ENCODE measurements at regions not wholly inside any gene's neighbourhood (a gene's known extent, or its start where the extent isn't known, plus 50 kb on each side); places are given as distances from the start of the nearest gene placed in this dataset.

- no peak for TF ChIP-seq CTCF (IDR thresholded peaks at IDR 0.05)
- TF ChIP-seq POLR2A (IDR thresholded peaks at IDR 0.05) = no peak
These were observed 132.0 kb downstream of the ZBTB18 start for GRCh38 chr1:244183037-244183436.

All from ovary (tissue), 3 donors.